GM23338 (cell line): ENCODE measurements at regions not wholly inside any gene's neighbourhood (a gene's known extent, or its start where the extent isn't known, plus 50 kb on each side); places are given as distances from the start of the nearest gene placed in this dataset.

Experiments
- CREB1 ChIP-seq: fragments of 250-450 bp; sonication (Bioruptor Pico); IDR thresholded peaks from 2 replicates; pipeline ENCODE4 v1.5.0; 2020; ENCODE audit warnings: low read depth, mild to moderate bottlenecking, moderate library complexity
- EZH2 ChIP-seq: fragments of 200-600 bp; sonication (generic); IDR thresholded peaks from one replicate; pipeline ENCODE4 v1.8.0; 2017; ENCODE audit warnings: antibody characterized with exemption, mild to moderate bottlenecking, low read depth; ENCODE audit not compliant: unreplicated experiment
- EZH2phosphoT487 ChIP-seq: fragments of 200-600 bp; sonication (generic); IDR thresholded peaks from one replicate; pipeline ENCODE4 v1.8.1; 2018; ENCODE audit warnings: antibody characterized with exemption; ENCODE audit not compliant: unreplicated experiment
- NANOG ChIP-seq: IDR thresholded peaks from 2 replicates; pipeline ENCODE4 v1.6.1; 2016; ENCODE audit warnings: antibody characterized with exemption, borderline replicate concordance
- POLR2AphosphoS5 ChIP-seq: IDR thresholded peaks from 2 replicates; pipeline ENCODE4 v1.6.1; 2016; ENCODE audit warnings: antibody characterized with exemption, low read depth
- ZNF114 ChIP-seq: fragments of 250-450 bp; sonication (Bioruptor Pico); IDR thresholded peaks from 2 replicates; pipeline ENCODE4 v1.5.0; 2020; ENCODE audit warnings: mild to moderate bottlenecking, moderate library complexity
- ZNF331 ChIP-seq: fragments of 250-450 bp; sonication (Bioruptor Pico); IDR thresholded peaks from 2 replicates; pipeline ENCODE4 v1.5.0; 2020; ENCODE audit warnings: low read depth, mild to moderate bottlenecking, moderate library complexity
- TF ChIP-seq, protein P1 (sequence below): fragments of 250-450 bp; sonication (Bioruptor Pico); IDR thresholded peaks from 2 replicates; pipeline ENCODE4 v1.5.0; 2020; ENCODE audit warnings: mild to moderate bottlenecking, moderate library complexity
- TF ChIP-seq, protein P2 (sequence below): IDR thresholded peaks from one replicate; pipeline ENCODE4 v1.6.1; 2018; ENCODE audit warnings: antibody characterized with exemption; ENCODE audit not compliant: unreplicated experiment
- TF ChIP-seq, protein P3 (sequence below): IDR thresholded peaks from 2 replicates; pipeline ENCODE4 v1.6.1; 2016; ENCODE audit warnings: antibody characterized with exemption

DNA sequence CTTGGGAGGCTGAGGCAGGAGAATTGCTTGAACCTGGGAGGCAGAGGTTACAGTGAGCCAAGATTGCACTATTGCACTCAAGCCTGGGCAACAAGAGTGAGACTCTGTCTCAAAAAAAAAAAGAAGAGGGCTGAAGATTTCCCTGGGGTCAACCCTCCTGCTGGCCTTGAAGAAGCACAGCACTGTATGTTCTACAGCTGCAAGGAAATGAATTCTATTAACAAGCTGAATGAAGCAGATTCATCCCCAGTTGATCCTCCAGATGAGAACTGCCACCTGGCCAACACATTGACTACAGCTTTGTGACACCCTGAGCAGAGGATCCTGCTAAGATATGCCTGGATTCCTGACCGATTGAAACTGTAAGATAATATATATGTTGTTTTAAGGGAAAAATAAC, 129.5 kb downstream of the ADSS2 start (continued):
- TF ChIP-seq, protein P1, sequence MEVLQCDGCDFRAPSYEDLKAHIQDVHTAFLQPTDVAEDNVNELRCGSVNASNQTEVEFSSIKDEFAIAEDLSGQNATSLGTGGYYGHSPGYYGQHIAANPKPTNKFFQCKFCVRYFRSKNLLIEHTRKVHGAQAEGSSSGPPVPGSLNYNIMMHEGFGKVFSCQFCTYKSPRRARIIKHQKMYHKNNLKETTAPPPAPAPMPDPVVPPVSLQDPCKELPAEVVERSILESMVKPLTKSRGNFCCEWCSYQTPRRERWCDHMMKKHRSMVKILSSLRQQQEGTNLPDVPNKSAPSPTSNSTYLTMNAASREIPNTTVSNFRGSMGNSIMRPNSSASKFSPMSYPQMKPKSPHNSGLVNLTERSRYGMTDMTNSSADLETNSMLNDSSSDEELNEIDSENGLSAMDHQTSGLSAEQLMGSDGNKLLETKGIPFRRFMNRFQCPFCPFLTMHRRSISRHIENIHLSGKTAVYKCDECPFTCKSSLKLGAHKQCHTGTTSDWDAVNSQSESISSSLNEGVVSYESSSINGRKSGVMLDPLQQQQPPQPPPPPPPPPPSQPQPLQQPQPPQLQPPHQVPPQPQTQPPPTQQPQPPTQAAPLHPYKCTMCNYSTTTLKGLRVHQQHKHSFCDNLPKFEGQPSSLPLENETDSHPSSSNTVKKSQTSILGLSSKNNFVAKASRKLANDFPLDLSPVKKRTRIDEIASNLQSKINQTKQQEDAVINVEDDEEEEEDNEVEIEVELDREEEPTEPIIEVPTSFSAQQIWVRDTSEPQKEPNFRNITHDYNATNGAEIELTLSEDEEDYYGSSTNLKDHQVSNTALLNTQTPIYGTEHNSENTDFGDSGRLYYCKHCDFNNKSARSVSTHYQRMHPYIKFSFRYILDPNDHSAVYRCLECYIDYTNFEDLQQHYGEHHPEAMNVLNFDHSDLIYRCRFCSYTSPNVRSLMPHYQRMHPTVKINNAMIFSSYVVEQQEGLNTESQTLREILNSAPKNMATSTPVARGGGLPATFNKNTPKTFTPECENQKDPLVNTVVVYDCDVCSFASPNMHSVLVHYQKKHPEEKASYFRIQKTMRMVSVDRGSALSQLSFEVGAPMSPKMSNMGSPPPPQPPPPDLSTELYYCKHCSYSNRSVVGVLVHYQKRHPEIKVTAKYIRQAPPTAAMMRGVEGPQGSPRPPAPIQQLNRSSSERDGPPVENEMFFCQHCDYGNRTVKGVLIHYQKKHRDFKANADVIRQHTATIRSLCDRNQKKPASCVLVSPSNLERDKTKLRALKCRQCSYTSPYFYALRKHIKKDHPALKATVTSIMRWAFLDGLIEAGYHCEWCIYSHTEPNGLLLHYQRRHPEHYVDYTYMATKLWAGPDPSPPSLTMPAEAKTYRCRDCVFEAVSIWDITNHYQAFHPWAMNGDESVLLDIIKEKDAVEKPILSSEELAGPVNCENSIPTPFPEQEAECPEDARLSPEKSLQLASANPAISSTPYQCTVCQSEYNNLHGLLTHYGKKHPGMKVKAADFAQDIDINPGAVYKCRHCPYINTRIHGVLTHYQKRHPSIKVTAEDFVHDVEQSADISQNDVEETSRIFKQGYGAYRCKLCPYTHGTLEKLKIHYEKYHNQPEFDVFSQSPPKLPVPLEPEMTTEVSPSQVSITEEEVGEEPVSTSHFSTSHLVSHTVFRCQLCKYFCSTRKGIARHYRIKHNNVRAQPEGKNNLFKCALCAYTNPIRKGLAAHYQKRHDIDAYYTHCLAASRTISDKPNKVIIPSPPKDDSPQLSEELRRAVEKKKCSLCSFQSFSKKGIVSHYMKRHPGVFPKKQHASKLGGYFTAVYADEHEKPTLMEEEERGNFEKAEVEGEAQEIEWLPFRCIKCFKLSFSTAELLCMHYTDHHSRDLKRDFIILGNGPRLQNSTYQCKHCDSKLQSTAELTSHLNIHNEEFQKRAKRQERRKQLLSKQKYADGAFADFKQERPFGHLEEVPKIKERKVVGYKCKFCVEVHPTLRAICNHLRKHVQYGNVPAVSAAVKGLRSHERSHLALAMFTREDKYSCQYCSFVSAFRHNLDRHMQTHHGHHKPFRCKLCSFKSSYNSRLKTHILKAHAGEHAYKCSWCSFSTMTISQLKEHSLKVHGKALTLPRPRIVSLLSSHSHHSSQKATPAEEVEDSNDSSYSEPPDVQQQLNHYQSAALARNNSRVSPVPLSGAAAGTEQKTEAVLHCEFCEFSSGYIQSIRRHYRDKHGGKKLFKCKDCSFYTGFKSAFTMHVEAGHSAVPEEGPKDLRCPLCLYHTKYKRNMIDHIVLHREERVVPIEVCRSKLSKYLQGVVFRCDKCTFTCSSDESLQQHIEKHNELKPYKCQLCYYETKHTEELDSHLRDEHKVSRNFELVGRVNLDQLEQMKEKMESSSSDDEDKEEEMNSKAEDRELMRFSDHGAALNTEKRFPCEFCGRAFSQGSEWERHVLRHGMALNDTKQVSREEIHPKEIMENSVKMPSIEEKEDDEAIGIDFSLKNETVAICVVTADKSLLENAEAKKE: no peak
- TF ChIP-seq EZH2phosphoT487 (no peak), POLR2AphosphoS5 (no peak), ZNF331 (no peak), ZNF114 (no peak), EZH2 (no peak), CREB1 (CRISPR knock-in tag) (no peak), NANOG (no peak)
- TF ChIP-seq, protein P2, sequence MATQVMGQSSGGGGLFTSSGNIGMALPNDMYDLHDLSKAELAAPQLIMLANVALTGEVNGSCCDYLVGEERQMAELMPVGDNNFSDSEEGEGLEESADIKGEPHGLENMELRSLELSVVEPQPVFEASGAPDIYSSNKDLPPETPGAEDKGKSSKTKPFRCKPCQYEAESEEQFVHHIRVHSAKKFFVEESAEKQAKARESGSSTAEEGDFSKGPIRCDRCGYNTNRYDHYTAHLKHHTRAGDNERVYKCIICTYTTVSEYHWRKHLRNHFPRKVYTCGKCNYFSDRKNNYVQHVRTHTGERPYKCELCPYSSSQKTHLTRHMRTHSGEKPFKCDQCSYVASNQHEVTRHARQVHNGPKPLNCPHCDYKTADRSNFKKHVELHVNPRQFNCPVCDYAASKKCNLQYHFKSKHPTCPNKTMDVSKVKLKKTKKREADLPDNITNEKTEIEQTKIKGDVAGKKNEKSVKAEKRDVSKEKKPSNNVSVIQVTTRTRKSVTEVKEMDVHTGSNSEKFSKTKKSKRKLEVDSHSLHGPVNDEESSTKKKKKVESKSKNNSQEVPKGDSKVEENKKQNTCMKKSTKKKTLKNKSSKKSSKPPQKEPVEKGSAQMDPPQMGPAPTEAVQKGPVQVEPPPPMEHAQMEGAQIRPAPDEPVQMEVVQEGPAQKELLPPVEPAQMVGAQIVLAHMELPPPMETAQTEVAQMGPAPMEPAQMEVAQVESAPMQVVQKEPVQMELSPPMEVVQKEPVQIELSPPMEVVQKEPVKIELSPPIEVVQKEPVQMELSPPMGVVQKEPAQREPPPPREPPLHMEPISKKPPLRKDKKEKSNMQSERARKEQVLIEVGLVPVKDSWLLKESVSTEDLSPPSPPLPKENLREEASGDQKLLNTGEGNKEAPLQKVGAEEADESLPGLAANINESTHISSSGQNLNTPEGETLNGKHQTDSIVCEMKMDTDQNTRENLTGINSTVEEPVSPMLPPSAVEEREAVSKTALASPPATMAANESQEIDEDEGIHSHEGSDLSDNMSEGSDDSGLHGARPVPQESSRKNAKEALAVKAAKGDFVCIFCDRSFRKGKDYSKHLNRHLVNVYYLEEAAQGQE: no peak
- TF ChIP-seq, protein P3, sequence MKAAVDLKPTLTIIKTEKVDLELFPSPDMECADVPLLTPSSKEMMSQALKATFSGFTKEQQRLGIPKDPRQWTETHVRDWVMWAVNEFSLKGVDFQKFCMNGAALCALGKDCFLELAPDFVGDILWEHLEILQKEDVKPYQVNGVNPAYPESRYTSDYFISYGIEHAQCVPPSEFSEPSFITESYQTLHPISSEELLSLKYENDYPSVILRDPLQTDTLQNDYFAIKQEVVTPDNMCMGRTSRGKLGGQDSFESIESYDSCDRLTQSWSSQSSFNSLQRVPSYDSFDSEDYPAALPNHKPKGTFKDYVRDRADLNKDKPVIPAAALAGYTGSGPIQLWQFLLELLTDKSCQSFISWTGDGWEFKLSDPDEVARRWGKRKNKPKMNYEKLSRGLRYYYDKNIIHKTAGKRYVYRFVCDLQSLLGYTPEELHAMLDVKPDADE: no peak
